Epithelial cell of esophagus (primary cell): ENCODE measurements at regions not wholly inside any gene's neighbourhood (a gene's known extent, or its start where the extent isn't known, plus 50 kb on each side); places are given as distances from the start of the nearest gene placed in this dataset.

Experiments
- DNase-seq: peaks from one replicate; pipeline ENCODE4 v3.0.0; 2010; ENCODE audit warnings: low read depth
- H3K4me3 ChIP-seq: 2 replicates; pipeline ENCODE4 v1.5.1; 2011; ENCODE audit warnings: mild to moderate bottlenecking, low read length, control low read depth
- TF ChIP-seq, protein P1 (sequence below): IDR thresholded peaks from 2 replicates; pipeline ENCODE4 v1.5.1; 2011; ENCODE audit warnings: low read depth, mild to moderate bottlenecking, low read length, control low read depth, inconsistent platforms; ENCODE audit not compliant: insufficient read depth; ENCODE audit errors: missing control alignments

GRCh38 chr20:12659942-12660341 lies 348.8 kb upstream of the SPTLC3 start:
- no peak overlapping the region for H3K4me3 ChIP-seq
- TF ChIP-seq, protein P1, sequence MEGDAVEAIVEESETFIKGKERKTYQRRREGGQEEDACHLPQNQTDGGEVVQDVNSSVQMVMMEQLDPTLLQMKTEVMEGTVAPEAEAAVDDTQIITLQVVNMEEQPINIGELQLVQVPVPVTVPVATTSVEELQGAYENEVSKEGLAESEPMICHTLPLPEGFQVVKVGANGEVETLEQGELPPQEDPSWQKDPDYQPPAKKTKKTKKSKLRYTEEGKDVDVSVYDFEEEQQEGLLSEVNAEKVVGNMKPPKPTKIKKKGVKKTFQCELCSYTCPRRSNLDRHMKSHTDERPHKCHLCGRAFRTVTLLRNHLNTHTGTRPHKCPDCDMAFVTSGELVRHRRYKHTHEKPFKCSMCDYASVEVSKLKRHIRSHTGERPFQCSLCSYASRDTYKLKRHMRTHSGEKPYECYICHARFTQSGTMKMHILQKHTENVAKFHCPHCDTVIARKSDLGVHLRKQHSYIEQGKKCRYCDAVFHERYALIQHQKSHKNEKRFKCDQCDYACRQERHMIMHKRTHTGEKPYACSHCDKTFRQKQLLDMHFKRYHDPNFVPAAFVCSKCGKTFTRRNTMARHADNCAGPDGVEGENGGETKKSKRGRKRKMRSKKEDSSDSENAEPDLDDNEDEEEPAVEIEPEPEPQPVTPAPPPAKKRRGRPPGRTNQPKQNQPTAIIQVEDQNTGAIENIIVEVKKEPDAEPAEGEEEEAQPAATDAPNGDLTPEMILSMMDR: no peak
- DNase-seq: no peak

GRCh38 chr20:12660918-12661317 lies 347.9 kb upstream of the SPTLC3 start:
- DNase-seq: no peak
- TF ChIP-seq, protein P1: no peak

DNA sequence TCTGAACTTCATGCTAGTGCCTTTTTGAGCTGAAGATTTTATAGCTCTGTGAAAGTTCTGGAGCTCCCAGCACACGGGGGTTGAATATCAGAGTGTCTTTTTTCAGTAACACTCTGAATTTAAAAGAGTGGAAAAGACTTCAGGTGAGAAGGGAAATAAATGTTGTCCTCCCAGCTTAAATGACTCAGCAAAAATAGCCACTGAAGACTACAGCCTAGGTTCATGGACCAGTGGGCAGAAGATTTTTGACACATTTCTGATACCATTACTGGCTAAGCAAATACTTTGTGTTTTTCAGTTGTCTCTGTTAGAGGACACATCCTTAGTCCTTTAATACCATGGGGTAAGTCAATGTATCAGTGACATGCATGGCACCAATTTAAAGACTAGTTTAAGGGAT lies 338.5 kb upstream of the SPTLC3 start:
- TF ChIP-seq, protein P1: no peak

More at GRCh38 chr20:12660918-12661317, 347.9 kb upstream of the SPTLC3 start:
- H3K4me3 ChIP-seq: no peak overlapping the region

GRCh38 chr20:12673352-12673751 lies 335.4 kb upstream of the SPTLC3 start:
- no peak overlapping the region for H3K4me3 ChIP-seq
- DNase-seq: no peak
- TF ChIP-seq, protein P1: no peak

More for the DNA sequence above, 338.5 kb upstream of the SPTLC3 start:
- no peak for DNase-seq
- H3K4me3 ChIP-seq: no peak overlapping the region

- no peak overlapping the region for H3K4me3 ChIP-seq
- TF ChIP-seq, protein P1: no peak
- DNase-seq: no peak
Measured at GRCh38 chr20:12677925-12678324, 330.8 kb upstream of the SPTLC3 start.

- H3K4me3 ChIP-seq: no peak overlapping the region
- no peak for DNase-seq
- TF ChIP-seq, protein P1: no peak
Measured at GRCh38 chr20:12679447-12679846, 329.3 kb upstream of the SPTLC3 start.

DNA sequence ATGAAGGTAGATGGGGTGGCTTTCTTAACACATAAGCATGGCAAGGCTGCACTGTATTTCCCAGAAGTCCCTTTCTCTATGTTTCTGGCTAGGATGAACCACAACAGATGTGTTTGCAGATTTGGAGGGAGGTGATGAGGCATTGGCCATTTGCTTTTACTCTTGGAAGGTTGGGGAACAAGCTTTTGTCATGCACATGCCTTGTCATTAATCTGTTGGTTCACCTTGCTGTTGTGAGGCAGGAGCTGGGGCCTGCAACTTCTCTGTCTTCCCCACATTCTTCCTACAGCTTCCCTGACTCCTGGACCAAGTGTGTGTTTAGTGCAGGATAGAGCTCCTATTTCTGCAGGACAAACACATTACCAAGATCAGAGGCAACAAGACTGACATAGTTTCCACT lies 326.2 kb upstream of the SPTLC3 start:
- TF ChIP-seq, protein P1: no peak
- H3K4me3 ChIP-seq: no peak overlapping the region
- no peak for DNase-seq
